Vagina (tissue), 2 donors: ENCODE measurements at regions not wholly inside any gene's neighbourhood (a gene's known extent, or its start where the extent isn't known, plus 50 kb on each side); places are given as distances from the start of the nearest gene placed in this dataset.

Experiments used
- POLR2A ChIP-seq, 2 donors: fragments of 450-650 bp; IDR thresholded peaks; one replicate each; pipeline ENCODE4 v1.6.1; 2017; ENCODE audit warnings: antibody characterized with exemption in 2 of 2, mild to moderate bottlenecking in 2 of 2, moderate library complexity in 2 of 2
- POLR2AphosphoS5 ChIP-seq, 2 donors: sonication (generic); formaldehyde crosslinking; IDR thresholded peaks; one replicate each; pipeline ENCODE4 v1.9.0; 2017; ENCODE audit warnings: antibody characterized with exemption in 2 of 2, mild to moderate bottlenecking in 2 of 2, low read depth in 1 of 2; ENCODE audit not compliant: insufficient read depth in 1 of 2
- TF ChIP-seq, protein P1 (sequence below), 3 experiments: fragments of 450-650 bp in 2 of 3; fragments of 200-600 bp in 1 of 3; sonication (generic) in 1 of 3; IDR thresholded peaks; one replicate each; pipeline ENCODE4 v1.5.1; 2017 to 2019; ENCODE audit warnings: antibody characterized with exemption in 3 of 3, mild to moderate bottlenecking in 2 of 3, moderate library complexity in 2 of 3

DNA sequence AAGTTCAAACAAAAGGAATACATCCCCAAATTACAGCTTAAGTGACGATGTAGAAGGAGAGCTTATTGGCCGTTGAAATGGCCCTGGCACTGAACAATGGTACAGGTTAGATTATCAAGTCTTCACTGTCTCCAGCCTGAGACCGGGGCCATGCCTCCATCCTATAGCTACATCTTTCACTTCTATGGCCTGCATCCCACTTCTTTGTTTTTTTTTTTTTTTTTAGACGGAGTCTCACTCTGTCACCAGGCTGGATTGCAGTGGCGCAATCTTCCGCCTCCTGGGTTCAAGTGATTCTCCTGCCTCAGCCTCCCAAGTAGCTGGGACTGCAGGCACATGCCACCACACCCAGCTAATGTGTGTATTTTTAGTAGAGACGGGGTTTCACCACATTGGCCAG, 464.6 kb downstream of the CDH26 start:
- TF ChIP-seq, protein P1, sequence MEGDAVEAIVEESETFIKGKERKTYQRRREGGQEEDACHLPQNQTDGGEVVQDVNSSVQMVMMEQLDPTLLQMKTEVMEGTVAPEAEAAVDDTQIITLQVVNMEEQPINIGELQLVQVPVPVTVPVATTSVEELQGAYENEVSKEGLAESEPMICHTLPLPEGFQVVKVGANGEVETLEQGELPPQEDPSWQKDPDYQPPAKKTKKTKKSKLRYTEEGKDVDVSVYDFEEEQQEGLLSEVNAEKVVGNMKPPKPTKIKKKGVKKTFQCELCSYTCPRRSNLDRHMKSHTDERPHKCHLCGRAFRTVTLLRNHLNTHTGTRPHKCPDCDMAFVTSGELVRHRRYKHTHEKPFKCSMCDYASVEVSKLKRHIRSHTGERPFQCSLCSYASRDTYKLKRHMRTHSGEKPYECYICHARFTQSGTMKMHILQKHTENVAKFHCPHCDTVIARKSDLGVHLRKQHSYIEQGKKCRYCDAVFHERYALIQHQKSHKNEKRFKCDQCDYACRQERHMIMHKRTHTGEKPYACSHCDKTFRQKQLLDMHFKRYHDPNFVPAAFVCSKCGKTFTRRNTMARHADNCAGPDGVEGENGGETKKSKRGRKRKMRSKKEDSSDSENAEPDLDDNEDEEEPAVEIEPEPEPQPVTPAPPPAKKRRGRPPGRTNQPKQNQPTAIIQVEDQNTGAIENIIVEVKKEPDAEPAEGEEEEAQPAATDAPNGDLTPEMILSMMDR (IDR thresholded peaks at IDR 0.05) = no peak
- TF ChIP-seq POLR2A (IDR thresholded peaks at IDR 0.05) = no peak
- TF ChIP-seq POLR2AphosphoS5 (IDR thresholded peaks at IDR 0.05; ENCODE audit: insufficient read depth in 1 of 2, low read depth in 1 of 2) = no peak
